Activated T-cell treated with anti-CD3 and anti-CD28 coated beads for 1 hour (primary cell): ENCODE measurements at regions not wholly inside any gene's neighbourhood (a gene's known extent, or its start where the extent isn't known, plus 50 kb on each side); places are given as distances from the start of the nearest gene placed in this dataset.

Experiments used
- DNase-seq: peaks from one replicate; pipeline ENCODE4 v3.0.0-alpha.2; 2020; ENCODE audit warnings: low read depth

- DNase-seq: no peak
These were observed 832.9 kb upstream of the FANCL start for GRCh38 chr2:59074071-59074470.

- no peak for DNase-seq
These were observed 832.2 kb upstream of the FANCL start for GRCh38 chr2:59073286-59073685.

GRCh38 chr2:59068255-59068654, 827.1 kb upstream of the FANCL start:
- DNase-seq: no peak

- no peak for DNase-seq
These were observed 825.8 kb upstream of the FANCL start for GRCh38 chr2:59066787-59067399.

GRCh38 chr2:59047373-59047995, 806.4 kb upstream of the FANCL start:
- no peak for DNase-seq

- DNase-seq: no peak
These were observed 805.6 kb upstream of the FANCL start for GRCh38 chr2:59046401-59047372.

- DNase-seq: no peak
These were observed 803.6 kb upstream of the FANCL start for GRCh38 chr2:59044736-59045135.

- no peak for DNase-seq
These were observed 800.0 kb upstream of the FANCL start for GRCh38 chr2:59041139-59041538.

- no peak for DNase-seq
These were observed 793.7 kb upstream of the FANCL start for GRCh38 chr2:59034837-59035236.

- DNase-seq: no peak
These were observed 793.0 kb upstream of the FANCL start for GRCh38 chr2:59034106-59034505.

- DNase-seq: no peak
These were observed 792.5 kb upstream of the FANCL start for GRCh38 chr2:59033661-59034060.

GRCh38 chr2:59032499-59032898, 791.4 kb upstream of the FANCL start:
- no peak for DNase-seq

- no peak for DNase-seq
These were observed 787.9 kb upstream of the FANCL start for GRCh38 chr2:59029058-59029457.

- DNase-seq: no peak
These were observed 786.2 kb upstream of the FANCL start for GRCh38 chr2:59027320-59027719.

- DNase-seq: peak; percentile 3
These were observed 784.1 kb upstream of the FANCL start for GRCh38 chr2:59025157-59025757.

GRCh38 chr2:59021786-59022185, 780.7 kb upstream of the FANCL start:
- no peak for DNase-seq

- DNase-seq: no peak
These were observed 778.5 kb upstream of the FANCL start for GRCh38 chr2:59019566-59020159.

GRCh38 chr2:59018737-59019136, 777.6 kb upstream of the FANCL start:
- DNase-seq: no peak

GRCh38 chr2:59015027-59015426, 773.9 kb upstream of the FANCL start:
- DNase-seq: no peak

GRCh38 chr2:59012971-59013370, 771.8 kb upstream of the FANCL start:
- DNase-seq: no peak

GRCh38 chr2:59012234-59012633, 771.1 kb upstream of the FANCL start:
- DNase-seq: no peak

GRCh38 chr2:59008950-59009349, 767.8 kb upstream of the FANCL start:
- DNase-seq: no peak
